ENCODE measurements at regions not wholly inside any gene's neighbourhood (a gene's known extent, or its start where the extent isn't known, plus 50 kb on each side); places are given as distances from the start of the nearest gene placed in this dataset.

- H3K36me3 Mint-ChIP-seq (ENCODE audit: insufficient read depth in 2 of 2): no peaks in the 10 kb centered on the region
- H3K4me3 Mint-ChIP-seq: no peak overlapping the region
- no peaks in the 10 kb centered on the region for H3K4me1 Mint-ChIP-seq (ENCODE audit: low read depth)
- no peaks in the 10 kb centered on the region for H3K9me3 Mint-ChIP-seq
- H3K27me3 Mint-ChIP-seq (ENCODE audit: low read depth): peaks cover 31% of the 10 kb centered on the region
- H3K27ac Mint-ChIP-seq: no peak overlapping the region
- no peak for ATAC-seq (replicated peaks in 1 of 2)
- DNase-seq: no peak
Measured at GRCh38 chr4:24411299-24411698, 173.1 kb downstream of the DHX15 start.

GRCh38 chr4:24408640-24409039 is 175.7 kb downstream of the DHX15 start:
- H3K36me3 Mint-ChIP-seq (ENCODE audit: insufficient read depth in 2 of 2): no peaks in the 10 kb centered on the region
- H3K9me3 Mint-ChIP-seq: no peaks in the 10 kb centered on the region
- H3K4me1 Mint-ChIP-seq (ENCODE audit: low read depth): no peaks in the 10 kb centered on the region
- H3K4me3 Mint-ChIP-seq: no peak overlapping the region
- H3K27me3 Mint-ChIP-seq (ENCODE audit: low read depth): peaks cover 22% of the 10 kb centered on the region
- ATAC-seq (replicated peaks in 1 of 2) (no peak), DNase-seq (no peak)
- H3K27ac Mint-ChIP-seq: no peak overlapping the region

- peaks cover 11% of the 10 kb centered on the region for H3K27me3 Mint-ChIP-seq (ENCODE audit: low read depth)
- H3K4me3 Mint-ChIP-seq: no peak overlapping the region
- DNase-seq: no peak
- no peaks in the 10 kb centered on the region for H3K9me3 Mint-ChIP-seq
- ATAC-seq (replicated peaks in 1 of 2): no peak
- no peaks in the 10 kb centered on the region for H3K36me3 Mint-ChIP-seq (ENCODE audit: insufficient read depth in 2 of 2)
- no peak overlapping the region for H3K27ac Mint-ChIP-seq
- H3K4me1 Mint-ChIP-seq (ENCODE audit: low read depth): no peaks in the 10 kb centered on the region
Measured at GRCh38 chr4:24405926-24406325, 178.4 kb downstream of the DHX15 start.

- ATAC-seq (replicated peaks in 1 of 2) (no peak), DNase-seq (no peak)
- Mint-ChIP-seq H3K9me3 (no peaks in the 10 kb centered on the region), H3K36me3 (ENCODE audit: insufficient read depth in 2 of 2) (no peaks in the 10 kb centered on the region), H3K4me3 (no peak overlapping the region), H3K4me1 (ENCODE audit: low read depth) (no peaks in the 10 kb centered on the region), H3K27me3 (ENCODE audit: low read depth) (peaks cover 11% of the 10 kb centered on the region), H3K27ac (no peak overlapping the region)
Measured at GRCh38 chr4:24405341-24405740, 179.0 kb downstream of the DHX15 start.

- no peaks in the 10 kb centered on the region for H3K4me1 Mint-ChIP-seq (ENCODE audit: low read depth)
- no peaks in the 10 kb centered on the region for H3K9me3 Mint-ChIP-seq
- H3K4me3 Mint-ChIP-seq: no peak overlapping the region
- peaks cover 11% of the 10 kb centered on the region for H3K27me3 Mint-ChIP-seq (ENCODE audit: low read depth)
- H3K27ac Mint-ChIP-seq: no peak overlapping the region
- no peaks in the 10 kb centered on the region for H3K36me3 Mint-ChIP-seq (ENCODE audit: insufficient read depth in 2 of 2)
- ATAC-seq (replicated peaks in 1 of 2) (no peak), DNase-seq (no peak)
Measured at GRCh38 chr4:24404281-24404680, 180.1 kb downstream of the DHX15 start.

- H3K4me1 Mint-ChIP-seq (ENCODE audit: low read depth): no peaks in the 10 kb centered on the region
- H3K27me3 Mint-ChIP-seq (ENCODE audit: low read depth): peaks cover 11% of the 10 kb centered on the region
- H3K36me3 Mint-ChIP-seq (ENCODE audit: insufficient read depth in 2 of 2): no peaks in the 10 kb centered on the region
- no peak for DNase-seq
- no peak for ATAC-seq (replicated peaks in 1 of 2)
- H3K4me3 Mint-ChIP-seq: no peak overlapping the region
- no peaks in the 10 kb centered on the region for H3K9me3 Mint-ChIP-seq
- H3K27ac Mint-ChIP-seq: no peak overlapping the region
Measured at GRCh38 chr4:24403265-24403664, 181.1 kb downstream of the DHX15 start.

- H3K9me3 Mint-ChIP-seq: no peaks in the 10 kb centered on the region
- H3K36me3 Mint-ChIP-seq (ENCODE audit: insufficient read depth in 2 of 2): no peaks in the 10 kb centered on the region
- H3K27ac Mint-ChIP-seq: no peak overlapping the region
- no peak overlapping the region for H3K4me3 Mint-ChIP-seq
- H3K27me3 Mint-ChIP-seq (ENCODE audit: low read depth): peaks cover under 1% of the 10 kb centered on the region
- ATAC-seq (replicated peaks in 1 of 2): no peak
- DNase-seq: no peak
- H3K4me1 Mint-ChIP-seq (ENCODE audit: low read depth): no peaks in the 10 kb centered on the region
Measured at GRCh38 chr4:24400537-24400936, 183.8 kb downstream of the DHX15 start.

- H3K4me3 Mint-ChIP-seq: no peak overlapping the region
Measured at GRCh38 chr4:24396988-24397387, 187.4 kb downstream of the DHX15 start.

GRCh38 chr4:24395937-24396336 is 188.4 kb downstream of the DHX15 start:
- Mint-ChIP-seq H3K4me3 (no peak overlapping the region), H3K27me3 (ENCODE audit: low read depth) (no peaks in the 10 kb centered on the region), H3K9me3 (no peaks in the 10 kb centered on the region), H3K27ac (no peak overlapping the region), H3K36me3 (ENCODE audit: insufficient read depth in 2 of 2) (no peaks in the 10 kb centered on the region), H3K4me1 (ENCODE audit: low read depth) (no peaks in the 10 kb centered on the region)
- no peak for DNase-seq
- peak in 1 of 2 donors; percentile 13 for ATAC-seq (replicated peaks in 1 of 2)

More at GRCh38 chr4:24396988-24397387, 187.4 kb downstream of the DHX15 start:
- H3K36me3 Mint-ChIP-seq (ENCODE audit: insufficient read depth in 2 of 2): no peaks in the 10 kb centered on the region
- H3K27me3 Mint-ChIP-seq (ENCODE audit: low read depth): no peaks in the 10 kb centered on the region
- H3K27ac Mint-ChIP-seq: no peak overlapping the region
- H3K4me1 Mint-ChIP-seq (ENCODE audit: low read depth): no peaks in the 10 kb centered on the region
- DNase-seq (no peak), ATAC-seq (replicated peaks in 1 of 2) (no peak)
- H3K9me3 Mint-ChIP-seq: no peaks in the 10 kb centered on the region

- Mint-ChIP-seq H3K36me3 (ENCODE audit: insufficient read depth in 2 of 2) (no peaks in the 10 kb centered on the region), H3K4me1 (ENCODE audit: low read depth) (no peaks in the 10 kb centered on the region), H3K27me3 (ENCODE audit: low read depth) (no peaks in the 10 kb centered on the region), H3K9me3 (no peaks in the 10 kb centered on the region), H3K4me3 (no peak overlapping the region), H3K27ac (no peak overlapping the region)
- no peak for ATAC-seq (replicated peaks in 1 of 2)
- DNase-seq: no peak
Measured at GRCh38 chr4:24394041-24394440, 190.3 kb downstream of the DHX15 start.

GRCh38 chr4:24392613-24393012 is 191.7 kb downstream of the DHX15 start:
- Mint-ChIP-seq H3K4me1 (ENCODE audit: low read depth) (no peaks in the 10 kb centered on the region), H3K36me3 (ENCODE audit: insufficient read depth in 2 of 2) (no peaks in the 10 kb centered on the region), H3K27ac (no peak overlapping the region), H3K4me3 (no peak overlapping the region), H3K9me3 (peaks cover 0 to 3% of the 10 kb centered on the region in 2 donors), H3K27me3 (ENCODE audit: low read depth) (no peaks in the 10 kb centered on the region)
- DNase-seq: no peak
- no peak for ATAC-seq (replicated peaks in 1 of 2)

GRCh38 chr4:24382381-24382780 is 202.0 kb downstream of the DHX15 start:
- DNase-seq: no peak
- H3K4me1 Mint-ChIP-seq (ENCODE audit: low read depth): no peaks in the 10 kb centered on the region
- no peak overlapping the region for H3K27ac Mint-ChIP-seq
- ATAC-seq (replicated peaks in 1 of 2): peak; percentile 44 to 50
- no peak overlapping the region for H3K4me3 Mint-ChIP-seq
- peaks cover 8 to 14% of the 10 kb centered on the region in 2 donors for H3K9me3 Mint-ChIP-seq
- H3K36me3 Mint-ChIP-seq (ENCODE audit: insufficient read depth in 2 of 2): peaks cover 0 to 6% of the 10 kb centered on the region in 2 donors
- H3K27me3 Mint-ChIP-seq (ENCODE audit: low read depth): peaks cover 28% of the 10 kb centered on the region

GRCh38 chr4:24380957-24381665 is 203.2 kb downstream of the DHX15 start:
- peaks cover 30% of the 10 kb centered on the region for H3K27me3 Mint-ChIP-seq (ENCODE audit: low read depth)
- peaks cover 4 to 14% of the 10 kb centered on the region in 2 donors for H3K9me3 Mint-ChIP-seq
- DNase-seq (no peak), ATAC-seq (replicated peaks in 1 of 2) (no peak)
- H3K4me1 Mint-ChIP-seq (ENCODE audit: low read depth): no peaks in the 10 kb centered on the region
- H3K36me3 Mint-ChIP-seq (ENCODE audit: insufficient read depth in 2 of 2): peaks cover 0 to 6% of the 10 kb centered on the region in 2 donors
- no peak overlapping the region for H3K4me3 Mint-ChIP-seq
- no peak overlapping the region for H3K27ac Mint-ChIP-seq

- no peak for ATAC-seq (replicated peaks in 1 of 2)
- peaks cover 6% of the 10 kb centered on the region for H3K27me3 Mint-ChIP-seq (ENCODE audit: low read depth)
- H3K9me3 Mint-ChIP-seq: peaks cover 0 to 4% of the 10 kb centered on the region in 2 donors
- no peak overlapping the region for H3K4me3 Mint-ChIP-seq
- H3K27ac Mint-ChIP-seq: no peak overlapping the region
- DNase-seq: no peak
- H3K36me3 Mint-ChIP-seq (ENCODE audit: insufficient read depth in 2 of 2): peaks cover 0 to 2% of the 10 kb centered on the region in 2 donors
- no peaks in the 10 kb centered on the region for H3K4me1 Mint-ChIP-seq (ENCODE audit: low read depth)
Measured at GRCh38 chr4:24373704-24374103, 210.7 kb downstream of the DHX15 start.
